ENCODE measurements at regions not wholly inside any gene's neighbourhood (a gene's known extent, or its start where the extent isn't known, plus 50 kb on each side); places are given as distances from the start of the nearest gene placed in this dataset.
"Not testable (repeated sequence)": the region's sequence is repeated elsewhere in the genome, so short reads cannot be mapped to it uniquely, and the experiment has no call there.

DNA sequence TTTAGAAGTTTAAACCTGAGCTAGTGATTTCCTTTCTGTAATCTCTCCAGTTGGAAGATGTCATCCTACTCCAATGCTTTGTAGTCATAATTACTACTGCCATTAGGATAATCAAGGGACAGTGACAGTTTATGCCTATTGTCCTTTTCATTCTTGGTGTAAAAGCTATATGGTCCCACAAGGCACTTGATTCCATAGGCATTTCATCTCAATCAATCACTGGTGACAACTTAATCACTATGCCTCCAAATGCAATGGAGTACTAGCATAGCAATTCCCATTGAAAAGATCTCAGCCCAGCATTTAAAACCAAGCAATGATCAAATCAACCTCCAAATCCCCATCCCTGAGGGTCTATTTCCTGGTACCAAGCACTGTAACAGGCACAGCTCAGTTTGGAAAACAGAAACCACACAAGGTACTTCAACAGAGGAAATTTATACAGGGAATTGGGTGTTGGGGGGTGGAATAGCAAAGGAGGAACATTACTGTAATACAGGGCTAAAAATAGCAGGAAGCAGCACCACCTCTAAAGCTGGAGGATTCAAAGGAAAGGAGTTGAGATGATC, 51.0 kb downstream of the FHIP2A start:
- DNase-seq: peak in 1 of 3 experiments; percentile 28

DNA sequence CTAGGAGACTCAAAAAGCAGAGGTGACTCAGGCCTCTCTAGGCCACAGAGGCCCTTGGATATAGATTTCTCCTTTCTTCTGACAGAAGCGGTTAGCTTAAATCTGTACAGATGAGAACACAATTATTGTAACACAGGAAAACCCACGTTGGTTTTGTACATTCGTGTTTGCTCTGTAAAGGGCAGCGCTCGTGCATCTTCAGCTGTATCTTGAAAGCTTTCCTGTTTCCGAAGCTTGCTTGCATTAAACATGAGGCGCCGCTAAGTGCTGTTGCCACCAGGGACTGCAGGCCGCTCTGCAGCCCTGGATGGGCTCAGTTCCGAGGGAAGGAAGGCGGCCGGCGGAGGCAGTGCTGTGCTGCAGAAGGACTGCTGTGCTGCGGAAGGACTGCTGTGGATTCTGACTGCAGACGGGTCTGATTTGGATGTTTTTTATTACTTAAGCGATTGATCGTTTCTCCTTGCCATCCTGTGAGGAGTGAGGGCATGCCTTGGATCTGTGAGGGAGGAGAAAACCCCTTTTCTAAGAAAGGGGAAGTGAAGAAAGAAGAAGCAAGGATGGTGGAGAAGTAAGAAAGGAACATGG, 53.3 kb downstream of the FHIP2A start:
- no peak for DNase-seq

DNA sequence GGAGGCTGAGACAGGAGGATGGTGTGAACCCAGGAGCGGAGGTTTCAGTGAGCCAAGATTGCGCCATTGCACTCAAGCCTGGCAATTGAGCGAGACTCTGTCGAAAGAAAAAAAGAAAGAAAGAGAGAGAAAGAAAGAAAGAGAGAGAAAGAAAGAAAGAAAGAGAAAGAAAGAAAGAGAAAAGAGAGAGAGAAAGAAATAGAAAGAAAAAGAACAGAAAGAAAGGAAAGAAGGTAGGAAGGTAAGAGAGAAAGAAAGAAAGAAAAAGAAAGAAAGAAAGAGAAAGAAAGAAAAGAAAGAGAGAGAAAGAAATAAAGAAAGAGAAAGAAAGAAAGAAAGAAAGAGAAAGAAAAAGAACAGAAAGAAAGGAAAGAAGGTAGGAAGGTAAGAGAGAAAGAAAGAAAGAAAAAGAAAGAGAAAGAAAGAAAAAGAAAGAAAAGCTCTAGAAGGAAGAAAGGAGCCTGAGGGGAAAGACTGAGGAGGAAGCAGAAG, 54.1 kb downstream of the FHIP2A start:
- DNase-seq: not testable (repeated sequence)

DNA sequence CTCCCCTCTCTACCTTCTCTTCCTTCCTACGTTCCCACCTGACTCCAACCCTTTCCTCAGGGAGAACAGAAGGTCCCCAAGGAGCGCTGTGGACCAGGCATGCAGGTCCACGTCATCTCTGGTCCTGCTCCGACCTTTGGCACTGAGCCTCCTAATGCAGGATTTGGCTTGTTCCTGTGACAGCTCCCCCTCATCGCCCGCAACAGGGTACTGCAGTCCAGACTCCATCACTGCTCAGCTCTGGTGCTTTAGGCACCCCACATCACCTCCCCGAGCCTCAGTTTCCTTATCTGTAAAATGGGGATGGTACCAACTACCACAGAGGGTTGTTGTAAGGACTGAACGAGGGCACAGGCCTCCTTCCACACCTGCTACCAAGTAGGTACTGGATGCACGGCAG, 54.6 kb downstream of the FHIP2A start:
- no peak for DNase-seq

DNA sequence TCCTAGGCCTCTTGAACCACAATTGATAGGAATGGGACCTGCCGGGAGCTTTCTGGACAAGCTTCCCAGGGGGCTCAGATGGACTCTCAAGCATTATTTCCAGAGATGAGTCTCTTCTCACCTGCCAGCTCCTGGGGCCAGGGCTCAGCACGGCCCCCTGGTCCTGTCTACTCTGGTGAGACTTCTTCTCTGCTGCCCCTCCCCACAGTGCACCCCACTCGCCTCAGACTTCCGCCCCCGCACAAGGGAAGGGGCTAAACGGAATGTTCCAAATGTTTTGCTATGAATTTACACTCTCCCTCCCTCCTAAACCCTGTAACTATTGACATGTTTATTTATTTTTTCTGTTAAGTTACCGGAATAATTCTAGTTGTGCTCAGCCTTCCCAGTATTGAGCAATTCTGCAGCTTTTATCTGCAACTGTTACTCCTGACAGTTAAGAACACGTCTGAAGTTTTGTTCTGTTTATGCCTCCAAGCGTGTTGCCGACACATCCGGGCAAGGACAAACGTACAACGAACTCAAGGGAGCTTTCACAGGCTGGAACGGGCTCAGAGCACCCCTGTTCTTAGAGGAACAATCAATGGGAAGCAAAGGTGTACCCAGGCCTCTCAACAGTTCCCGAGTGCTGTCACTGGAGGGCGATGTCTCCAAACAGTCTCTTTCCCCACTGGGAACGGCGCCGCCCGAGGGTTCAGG, 55.2 kb downstream of the FHIP2A start:
- peak; percentile 39 to 79 (median 47) for DNase-seq

DNA sequence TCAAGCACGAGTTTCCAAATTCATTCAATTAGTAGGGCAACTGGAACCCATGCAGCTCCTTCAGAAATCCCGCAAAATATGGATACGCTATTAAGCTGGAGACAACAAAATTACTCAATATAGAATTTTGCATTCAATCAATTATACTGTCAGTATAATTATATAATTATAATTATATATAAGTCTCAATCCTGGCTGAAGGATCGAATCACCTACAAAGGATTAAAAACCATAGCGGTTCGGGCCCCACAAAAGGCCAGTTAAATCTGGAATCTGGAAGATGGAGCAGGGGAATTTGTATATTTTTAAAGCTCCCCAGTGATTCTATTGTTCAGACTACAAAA, 55.7 kb downstream of the FHIP2A start:
- DNase-seq: no peak

DNA sequence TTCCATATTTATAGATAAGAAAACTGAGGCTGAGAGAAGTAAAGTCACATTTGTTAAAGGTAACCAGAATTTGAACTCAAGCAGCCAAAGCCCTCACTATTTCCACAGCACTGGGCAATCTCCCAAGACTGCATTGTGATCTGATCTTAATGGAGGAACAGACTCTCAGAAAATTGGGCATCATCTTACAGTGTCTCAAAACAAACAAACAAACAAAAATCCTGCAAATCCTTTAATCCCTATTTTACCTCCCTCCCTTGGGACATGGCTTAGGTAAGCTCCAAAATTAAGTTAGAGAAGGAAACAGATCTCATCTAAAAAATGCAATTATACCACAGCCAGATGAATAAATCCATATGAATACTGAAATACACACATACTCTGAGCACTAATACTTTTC, 57.5 kb downstream of the FHIP2A start:
- DNase-seq: no peak

DNA sequence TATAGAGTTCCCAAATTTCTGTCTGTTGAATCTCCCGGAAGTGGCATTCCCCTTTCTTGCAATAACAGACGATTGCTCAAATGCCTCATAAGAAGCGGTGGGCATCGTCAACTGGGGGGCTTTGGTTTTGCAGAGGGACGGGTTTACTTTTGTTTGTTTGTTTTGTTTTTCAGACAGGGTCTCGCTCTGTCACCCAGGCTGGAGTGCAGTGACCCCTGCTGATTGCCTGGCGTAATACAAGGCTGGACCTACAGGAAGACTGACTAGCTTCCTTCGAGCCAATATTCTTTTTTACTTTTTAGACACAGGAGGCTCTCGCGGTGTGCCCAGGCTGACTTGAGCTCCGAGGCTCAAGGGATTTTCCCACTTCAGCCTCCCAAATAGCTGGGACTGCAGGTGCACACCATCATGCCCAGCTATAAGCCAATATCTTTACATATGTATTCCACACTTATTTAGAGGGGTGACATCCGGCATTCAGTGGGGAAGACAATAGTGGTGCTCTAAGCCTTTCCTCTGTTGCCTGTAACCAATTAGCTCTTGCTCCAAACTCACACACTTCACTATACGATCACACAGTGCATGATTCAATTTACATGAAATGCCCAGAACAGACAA, 58.1 kb downstream of the FHIP2A start:
- DNase-seq: no peak

DNA sequence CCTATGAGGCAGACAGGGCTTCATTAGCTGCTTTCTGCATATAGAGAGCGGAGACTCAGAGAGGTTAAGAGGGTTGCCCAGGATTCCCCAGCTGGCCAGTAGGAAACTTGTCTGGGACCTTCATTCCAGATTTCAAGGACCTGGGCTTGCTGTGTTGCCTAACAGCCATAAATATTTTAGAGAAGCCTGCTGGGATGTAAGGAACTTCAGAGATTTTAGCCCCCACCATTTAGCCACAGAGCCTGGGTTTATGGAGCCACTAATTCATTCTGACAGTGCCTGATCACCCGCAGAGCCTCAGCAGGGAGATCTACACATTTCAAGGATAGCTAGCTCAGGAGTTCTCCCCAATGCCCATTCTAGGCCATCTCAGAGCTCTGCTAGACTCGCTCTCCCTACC, 56.6 kb upstream of the TRUB1 start:
- DNase-seq: no peak

DNA sequence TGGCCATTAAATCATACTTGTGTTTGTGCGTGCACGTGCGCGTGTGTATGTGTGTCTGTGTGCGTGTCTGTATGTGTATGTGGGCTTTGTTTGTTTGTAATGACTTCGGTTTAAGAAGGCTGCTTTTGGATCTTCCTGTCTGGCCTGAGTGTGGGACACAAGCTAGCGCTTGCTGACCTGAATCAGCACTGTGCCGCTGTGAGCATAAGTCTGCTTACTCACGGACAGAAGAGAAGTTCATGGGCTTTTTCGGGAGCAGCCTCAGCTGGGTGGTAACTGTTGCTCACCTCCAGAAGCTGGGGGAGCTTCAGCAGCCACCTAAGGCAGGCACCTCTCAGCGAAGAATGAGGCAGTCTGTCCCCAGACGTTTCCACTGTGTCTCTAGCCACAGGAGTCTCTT, 56.1 kb upstream of the TRUB1 start:
- DNase-seq: no peak

DNA sequence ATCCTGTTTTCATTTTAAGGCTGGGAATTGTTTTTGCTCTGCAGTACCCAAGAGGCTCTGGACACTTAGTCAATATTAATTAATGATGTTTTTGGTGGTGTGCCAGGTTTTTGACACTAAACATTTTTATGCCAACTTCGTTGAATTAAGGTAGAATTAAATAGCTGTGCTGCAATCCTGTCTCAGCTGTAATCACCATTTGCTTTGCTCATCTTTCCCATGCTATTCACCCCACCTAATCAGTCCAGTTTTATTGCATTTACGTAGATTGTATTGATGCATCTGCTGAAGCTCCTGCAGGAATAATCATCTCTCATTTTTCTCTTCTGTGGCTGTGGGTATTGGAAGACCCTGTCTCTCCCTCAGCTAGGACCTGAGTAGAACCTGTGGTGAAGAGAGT, 52.6 kb upstream of the TRUB1 start:
- DNase-seq: peak in 1 of 3 experiments; percentile 2
